ENCODE measurements at regions not wholly inside any gene's neighbourhood (a gene's known extent, or its start where the extent isn't known, plus 50 kb on each side); places are given as distances from the start of the nearest gene placed in this dataset.

DNA sequence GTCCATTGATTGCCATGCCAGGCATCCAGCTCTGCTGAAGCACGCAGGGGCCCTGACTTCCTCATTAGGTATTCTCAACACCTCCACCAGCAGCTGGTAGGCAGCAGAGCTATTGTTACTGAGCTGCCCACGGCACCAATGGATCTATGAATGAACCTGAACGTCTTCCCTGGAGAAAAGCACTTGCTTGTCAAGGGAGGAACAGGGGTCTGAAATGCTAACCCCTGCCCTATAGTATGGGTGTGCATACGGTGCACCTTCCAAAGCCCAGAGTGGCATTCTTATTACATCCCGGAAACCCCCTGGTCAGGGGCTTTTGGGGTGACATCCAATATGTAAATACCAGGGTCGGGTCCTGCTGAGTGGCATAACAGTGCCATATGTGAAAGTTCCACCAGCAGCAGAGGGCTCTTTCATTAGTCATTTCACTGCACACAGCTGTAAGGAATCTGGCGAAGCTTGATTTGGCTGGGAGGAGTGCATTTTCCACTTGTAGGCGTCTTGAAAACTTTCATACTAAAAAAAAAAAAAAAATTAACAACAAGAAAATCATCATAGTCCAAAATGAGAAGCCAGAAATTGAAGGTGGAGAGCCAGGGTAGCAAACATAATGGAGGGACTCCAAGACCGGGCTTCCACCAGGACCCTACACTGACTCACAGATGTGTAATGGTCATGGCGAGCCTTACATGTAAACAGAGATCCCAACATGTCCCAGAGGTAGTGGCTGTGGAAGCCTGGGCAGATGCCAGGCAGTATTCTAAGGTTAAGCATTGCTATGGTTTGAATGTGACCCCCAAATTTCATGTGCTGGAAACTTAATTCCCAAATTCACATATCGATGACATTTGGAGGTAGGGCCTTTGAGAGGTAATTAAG is 58.8 kb upstream of the PRDX6 start:
- in situ Hi-C loops (cut with MboI; ENCODE audit: low sequenced_read_pairs) = loop anchor here (25.0 kb wide), 1 partner anchor 1319 kb away; no protein-coding TSS in a partner anchor

DNA sequence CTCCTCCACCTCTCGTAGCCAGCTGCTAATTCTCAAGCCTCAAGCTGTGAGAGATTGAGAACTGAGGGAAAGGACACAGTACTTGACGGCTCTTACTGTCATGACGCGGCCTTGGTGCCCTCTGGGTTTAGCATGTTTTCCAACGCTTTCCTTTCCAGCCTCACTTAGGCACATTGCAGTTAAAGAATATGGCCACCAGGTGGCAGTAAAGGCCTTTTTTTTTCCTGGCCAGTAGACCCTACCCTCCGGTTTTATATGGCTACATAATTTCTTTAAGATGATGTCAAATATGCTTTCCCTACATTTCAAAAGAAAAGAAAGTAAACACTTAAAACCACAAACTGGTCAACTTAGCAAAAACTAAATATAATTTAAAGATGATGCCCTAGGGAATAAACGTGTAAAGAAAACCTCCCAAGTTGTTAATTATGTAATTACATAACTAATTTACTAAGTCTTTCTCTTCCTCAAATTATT is 56.8 kb upstream of the PRDX6 start:
- in situ Hi-C loops (cut with MboI; ENCODE audit: low sequenced_read_pairs) = loop anchor here (10.0 to 25.0 kb wide), 2 partner anchors 666 to 1317 kb away; no protein-coding TSS in a partner anchor

DNA sequence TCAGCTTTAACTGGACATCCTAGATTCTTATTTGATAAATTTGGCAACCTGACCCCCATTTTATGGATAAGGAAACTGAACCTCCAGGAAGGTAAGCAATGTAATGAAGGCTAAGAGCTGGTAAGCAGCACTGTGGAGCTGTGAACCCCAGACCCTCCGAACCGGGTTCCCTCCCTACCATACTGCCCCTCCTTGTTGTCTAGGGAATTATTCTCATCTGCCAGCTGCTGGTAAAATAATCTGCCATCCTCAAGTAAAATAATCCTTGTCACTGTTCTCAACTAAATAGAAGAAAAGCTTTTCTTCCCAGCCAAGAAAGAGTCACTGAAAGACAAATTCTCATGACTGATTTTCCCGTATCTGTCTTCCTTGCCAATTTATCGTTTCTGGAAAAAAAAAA is 55.8 kb upstream of the PRDX6 start:
- in situ Hi-C loops (cut with MboI; ENCODE audit: low sequenced_read_pairs) = loop anchor here (10.0 to 25.0 kb wide), 2 partner anchors 666 to 1316 kb away; no protein-coding TSS in a partner anchor

DNA sequence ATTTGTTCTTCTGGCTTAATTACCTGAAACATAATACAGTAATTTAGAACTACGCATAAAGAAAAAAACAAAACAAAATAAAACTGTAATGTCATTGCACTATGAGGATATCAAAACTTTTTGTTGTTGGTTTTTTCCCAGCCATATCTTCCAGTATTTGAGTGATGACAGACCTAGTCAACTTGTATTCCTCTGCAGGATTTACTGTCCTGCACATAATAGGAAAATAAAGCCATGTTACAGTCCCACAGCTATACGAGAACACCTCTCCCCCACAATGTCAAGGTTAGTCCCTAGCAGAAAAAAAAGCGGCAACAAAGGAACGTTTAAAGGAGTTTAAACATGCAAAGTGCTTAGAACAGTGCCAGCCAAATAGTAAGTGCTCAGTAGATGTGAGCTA is 55.3 kb upstream of the PRDX6 start:
- in situ Hi-C loops (cut with MboI; ENCODE audit: low sequenced_read_pairs) = loop anchor here (10.0 to 25.0 kb wide), 2 partner anchors 667 to 1316 kb away; no protein-coding TSS in a partner anchor

DNA sequence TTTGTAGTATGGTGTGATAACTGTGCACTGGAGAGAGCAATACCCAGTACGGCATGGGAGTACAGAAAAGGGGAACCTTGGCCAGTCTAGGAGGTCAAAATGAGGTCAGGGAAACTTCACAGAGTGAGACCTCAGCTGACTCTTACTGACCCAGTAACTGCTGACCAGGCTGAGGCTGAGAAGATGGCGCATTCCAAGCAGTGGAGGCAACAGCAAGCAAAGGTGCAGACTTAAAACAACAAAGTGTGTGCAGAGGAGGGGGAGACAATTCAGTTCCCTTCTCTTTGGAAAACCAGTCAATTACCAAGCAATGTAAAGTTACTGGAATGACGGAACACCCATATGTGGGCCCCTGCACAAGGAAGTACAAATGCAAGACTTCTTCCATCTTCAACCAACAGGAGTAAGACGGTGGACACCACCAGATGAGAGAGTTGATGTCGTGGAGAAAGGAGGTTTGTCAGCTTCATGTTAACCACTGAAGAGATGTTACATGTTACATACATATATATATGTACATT is 54.6 kb upstream of the PRDX6 start:
- in situ Hi-C loops (cut with MboI; ENCODE audit: low sequenced_read_pairs) = loop anchor here (10.0 to 25.0 kb wide), 2 partner anchors 668 to 1315 kb away; no protein-coding TSS in a partner anchor

DNA sequence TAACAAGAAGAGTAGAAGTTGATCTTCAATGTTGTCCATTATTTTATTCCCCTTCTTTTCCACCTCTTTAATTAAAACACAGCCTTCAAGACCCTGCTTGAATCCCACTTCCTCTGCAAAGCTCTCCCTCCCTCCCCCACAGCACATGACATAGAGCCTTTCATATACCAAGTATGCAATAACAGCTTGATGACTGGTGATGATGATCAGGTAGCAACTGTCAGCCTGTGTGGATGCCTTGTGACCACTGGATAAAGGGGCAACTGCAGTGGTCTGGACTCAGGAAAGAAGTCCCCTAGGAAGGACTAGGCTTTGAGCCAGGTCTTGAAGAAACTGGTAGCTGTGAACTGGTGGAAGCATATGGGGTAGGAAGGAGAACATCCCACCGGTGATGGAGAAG is 53.8 kb upstream of the PRDX6 start:
- in situ Hi-C loops (cut with MboI; ENCODE audit: low sequenced_read_pairs) = loop anchor here (10.0 to 25.0 kb wide), 2 partner anchors 668 to 1314 kb away; no protein-coding TSS in a partner anchor

DNA sequence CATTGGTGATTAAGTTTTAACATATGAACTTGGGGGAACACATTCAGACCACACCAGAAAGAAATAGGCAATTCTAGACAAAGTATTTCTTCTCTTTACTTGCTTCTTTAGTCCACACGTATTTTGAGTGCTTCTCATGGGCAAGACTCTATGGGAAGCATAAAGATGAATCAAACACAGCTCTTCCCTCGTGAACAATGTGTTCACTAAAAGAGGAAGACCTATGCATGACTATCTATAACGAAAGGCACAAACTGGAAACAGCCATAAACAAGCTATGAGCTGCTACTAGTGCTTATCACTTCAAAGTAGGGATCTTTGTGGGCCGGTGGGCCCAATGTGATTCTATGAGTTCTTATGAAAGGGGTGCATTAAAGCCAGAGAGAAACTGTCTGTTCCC is 53.0 kb upstream of the PRDX6 start:
- in situ Hi-C loops (cut with MboI; ENCODE audit: low sequenced_read_pairs) = loop anchor here (10.0 to 25.0 kb wide), 2 partner anchors 669 to 1313 kb away; no protein-coding TSS in a partner anchor

DNA sequence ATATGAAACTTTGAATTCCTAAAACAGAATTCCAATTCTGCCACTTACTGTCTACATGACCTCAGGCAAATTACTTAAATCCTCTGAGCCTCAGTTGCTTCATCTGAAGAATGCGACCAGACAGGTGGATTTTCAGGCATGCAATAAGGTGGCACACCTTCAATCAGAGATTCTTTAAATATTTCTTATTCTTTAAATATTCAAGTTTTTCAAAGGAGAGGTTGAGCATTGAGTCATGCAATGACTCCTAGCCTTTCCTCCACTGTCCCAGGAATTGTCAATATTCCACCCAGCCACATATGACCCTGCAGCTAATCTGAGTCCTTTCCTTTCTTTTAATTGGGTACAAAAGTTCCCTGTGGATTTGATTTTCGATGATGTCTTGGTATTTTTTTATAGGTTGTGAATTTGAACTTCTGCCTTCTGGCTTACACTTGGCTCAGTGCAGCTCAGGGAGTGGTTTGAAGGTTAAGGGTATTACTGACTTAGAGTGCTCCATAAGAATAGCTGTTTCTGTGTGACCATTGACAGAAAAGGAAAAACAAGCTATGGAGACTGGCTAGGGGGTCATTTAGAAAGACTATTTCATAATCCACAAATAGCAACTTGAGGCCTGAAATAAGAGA is 52.2 kb upstream of the PRDX6 start:
- in situ Hi-C loops (cut with MboI; ENCODE audit: low sequenced_read_pairs) = loop anchor here (10.0 to 25.0 kb wide), 3 partner anchors 412 to 1312 kb away; no protein-coding TSS in a partner anchor

DNA sequence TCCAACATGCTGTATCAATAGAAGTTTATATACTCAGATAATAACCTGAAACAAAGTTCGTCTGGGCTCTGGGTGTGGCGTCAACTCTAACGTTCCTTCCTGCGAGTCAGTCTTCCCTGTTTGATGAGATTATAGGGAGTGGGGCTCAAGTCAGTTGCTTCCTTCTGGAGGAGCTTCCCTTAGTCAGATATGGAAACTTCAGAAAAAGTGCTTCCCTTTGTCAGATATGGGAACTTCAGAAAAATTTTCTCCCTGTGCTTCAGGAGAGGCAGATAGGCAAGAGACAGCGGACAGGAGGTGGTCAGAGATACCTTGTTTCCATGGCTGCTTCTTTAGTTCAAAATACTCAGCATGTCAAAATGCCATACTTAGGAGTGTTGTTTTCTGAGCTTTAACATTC is 51.1 kb upstream of the PRDX6 start:
- in situ Hi-C loops (cut with MboI; ENCODE audit: low sequenced_read_pairs) = loop anchor here (10.0 to 25.0 kb wide), 2 partner anchors 411 to 671 kb away; no protein-coding TSS in a partner anchor

DNA sequence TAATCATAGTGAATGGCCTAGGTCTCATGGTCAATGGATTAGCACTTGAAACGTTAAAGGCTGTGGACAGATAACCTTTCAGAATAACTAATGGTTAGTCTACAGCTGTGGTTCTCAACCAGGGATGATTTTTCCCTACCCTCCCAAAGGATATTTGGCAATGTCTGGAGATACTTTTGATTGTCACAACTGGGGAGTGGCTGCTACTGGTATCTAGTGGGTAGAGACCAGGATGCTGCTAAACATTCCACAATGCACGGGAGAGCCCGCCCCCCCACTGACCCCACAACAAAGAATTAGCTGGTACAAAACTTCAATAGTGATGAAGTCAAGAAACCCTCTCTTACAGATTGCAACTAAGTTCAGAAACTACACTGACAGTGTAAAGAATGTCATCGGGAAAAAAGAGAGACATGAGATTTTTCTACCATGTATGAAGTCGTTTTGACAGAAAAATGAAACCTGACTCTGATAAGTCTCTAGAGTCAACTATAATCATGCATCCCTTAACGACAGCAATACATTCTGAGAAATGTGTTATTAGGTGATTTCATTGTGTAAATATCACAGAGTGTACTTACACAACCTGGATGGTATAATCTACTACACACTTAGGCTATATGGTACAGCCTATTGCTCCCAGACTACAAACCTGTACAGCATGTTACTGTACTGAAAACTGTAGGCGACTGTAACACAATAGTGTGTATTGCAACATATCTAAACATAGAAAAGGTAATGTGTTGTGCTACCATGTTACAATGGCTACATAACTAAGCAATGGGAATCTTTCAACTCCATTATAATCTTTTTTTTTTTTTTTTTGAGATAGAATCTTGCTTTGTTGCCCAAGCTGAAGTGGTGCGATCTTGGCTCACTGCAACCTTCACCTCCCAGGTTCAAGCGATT is 49.7 kb upstream of the PRDX6 start:
- in situ Hi-C loops (cut with MboI; ENCODE audit: low sequenced_read_pairs) = loop anchor here (10.0 to 25.0 kb wide), 2 partner anchors 410 to 673 kb away; no protein-coding TSS in a partner anchor
